ENCODE measurements at regions not wholly inside any gene's neighbourhood (a gene's known extent, or its start where the extent isn't known, plus 50 kb on each side); places are given as distances from the start of the nearest gene placed in this dataset.

DNA sequence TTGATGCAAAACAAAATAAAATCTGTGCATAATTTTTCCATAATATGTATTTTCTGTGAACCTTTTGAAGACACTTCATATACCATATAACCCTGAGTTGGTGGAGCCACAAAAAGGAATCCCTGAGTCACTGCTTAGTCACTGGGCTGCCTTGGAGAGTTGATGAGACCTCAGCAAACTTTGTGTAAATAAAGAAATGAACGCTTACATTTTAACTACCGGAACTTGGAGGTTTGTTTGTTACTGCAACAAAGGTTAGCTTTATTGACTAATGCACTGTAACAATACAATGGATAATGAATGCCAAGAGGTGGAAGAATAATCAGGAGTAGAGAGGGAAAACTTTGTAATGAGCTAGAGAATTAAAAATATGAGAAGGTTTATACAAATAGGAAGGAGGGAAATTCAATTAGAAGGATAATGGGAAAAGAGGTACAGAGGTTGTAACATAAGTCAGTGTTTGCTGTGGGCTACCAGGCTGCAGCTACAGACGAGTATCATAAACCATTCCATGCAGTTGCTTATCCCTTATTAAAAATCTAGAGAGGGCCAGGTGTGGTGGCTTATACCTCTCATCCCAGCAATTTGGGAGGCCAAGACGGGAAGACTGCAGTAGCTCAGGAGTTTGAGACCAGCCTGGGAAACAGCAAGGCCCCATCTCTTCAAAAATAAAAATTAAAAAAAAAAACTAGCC lies 1042.1 kb downstream of the TYW1 start:
- Histone ChIP-seq H3K4ac (replicated peaks; ENCODE audit: insufficient read length, low read depth, low read length) (no peak overlapping the region), H2AFZ (ENCODE audit: low read length) (no peak overlapping the region), H3K23ac (ENCODE audit: insufficient read length) (no peak overlapping the region), H3K18ac (ENCODE audit: extremely low read depth, low read length) (no peak overlapping the region), H3K4me3 (ENCODE audit: extremely low read depth in 1 of 4, insufficient read depth in 2 of 4, low read depth in 3 of 4, low read length in 4 of 4) (no peak overlapping the region), H4K5ac (ENCODE audit: insufficient read length, low read depth, low read length) (no peak overlapping the region), H3K79me2 (ENCODE audit: control insufficient read depth in 1 of 2, insufficient read depth in 2 of 2, low read length in 2 of 2) (no peaks in the 10 kb centered on the region), H3K56ac (replicated peaks; ENCODE audit: insufficient read length, low read depth, low read length) (no peak overlapping the region), H3K79me1 (ENCODE audit: low read depth, low read length) (no peaks in the 10 kb centered on the region), H2BK12ac (ENCODE audit: low read depth, low read length) (no peak overlapping the region), H2AK5ac (ENCODE audit: low read depth, low read length) (no peak overlapping the region), H4K8ac (ENCODE audit: extremely low read depth, insufficient read depth, low read length) (no peak overlapping the region), H3K23me2 (ENCODE audit: low read depth, low read length) (no peaks in the 10 kb centered on the region; the same call in 1 of the 2 replicates), H4K91ac (replicated peaks; ENCODE audit: insufficient read length, low read length) (no peak overlapping the region), H4K20me1 (replicated peaks in 1 of 2; ENCODE audit: control insufficient read depth in 1 of 2, insufficient read depth in 2 of 2, low read length in 2 of 2) (no peaks in the 10 kb centered on the region), H3K27ac (ENCODE audit: low read depth, low read length) (no peak overlapping the region), H3K36me3 (ENCODE audit: control insufficient read depth in 2 of 4, insufficient read depth in 4 of 4, low read length in 3 of 4) (no peaks in the 10 kb centered on the region), H2BK5ac (ENCODE audit: low read depth, low read length) (no peak overlapping the region), H3K9ac (replicated peaks in 1 of 4; ENCODE audit: extremely low read depth in 1 of 4, low read depth in 3 of 4, low read length in 3 of 4) (no peak overlapping the region), H3K4me2 (ENCODE audit: insufficient read depth in 1 of 2, low read depth in 2 of 2, low read length in 2 of 2) (no peak overlapping the region), H3K27me3 (replicated peaks in 1 of 4; ENCODE audit: control insufficient read depth in 3 of 4, extremely low read depth in 1 of 4, insufficient read depth in 3 of 4, low read length in 3 of 4) (no peaks in the 10 kb centered on the region; a peak in 1 of 7 replicates), H3K14ac (ENCODE audit: insufficient read length) (no peak overlapping the region), H2BK15ac (ENCODE audit: low read length) (no peak overlapping the region), H3K4me1 (replicated peaks in 1 of 4; ENCODE audit: control insufficient read depth in 3 of 4, insufficient read depth in 4 of 4, low read length in 3 of 4) (no peaks in the 10 kb centered on the region), H3K9me3 (ENCODE audit: insufficient read depth in 2 of 2, low read depth in 1 of 2, low read length in 1 of 2) (0 out of 4 replicates have a peak, but pooled peaks cover 0 to 2% of the 10 kb centered on the region in 2 experiments), H2BK20ac (ENCODE audit: low read length) (no peak overlapping the region), H2BK120ac (replicated peaks; ENCODE audit: low read depth, low read length) (no peak overlapping the region)
- TF ChIP-seq CREB1 (IDR thresholded peaks at IDR 0.05) = no peak
- TF ChIP-seq SP4 (IDR thresholded peaks at IDR 0.05; ENCODE audit: low read length) = no peak
- TF ChIP-seq CBX8 (IDR thresholded peaks at IDR 0.05; ENCODE audit: borderline replicate concordance, low read depth, low read length) = no peak
- 0 out of 2 replicates have a peak, but pooled peaks have one; percentile 35 for TF ChIP-seq BACH1 (IDR thresholded peaks at IDR 0.05; ENCODE audit: low read length)
- POLR2A ChIA-PET (ENCODE audit: partially characterized antibody) = no interaction called here
- CTCF ChIA-PET (ENCODE audit: partially characterized antibody) = no interaction called here
- no peak for DNase-seq (ENCODE audit: low read depth in 1 of 2, low spot score in 2 of 2)
- no peak for FAIRE-seq
- 93% methylated on average over 4 of the region's 4 CpGs; no CpG with 5 or more reads in 1 of the 2 experiments for WGBS, 2 experiments (ENCODE audit: extremely low coverage in 1 of 2, insufficient coverage in 1 of 2, insufficient read length in 1 of 2, insufficient replicate concordance in 2 of 2, low coverage in 1 of 2, low lambda C conversion rate in 2 of 2, missing lambda C conversion rate in 1 of 2)

Data from H1 (cell line).